GM19438 (cell line): ENCODE measurements at regions not wholly inside any gene's neighbourhood (a gene's known extent, or its start where the extent isn't known, plus 50 kb on each side); places are given as distances from the start of the nearest gene placed in this dataset.

Experiments
- ATAC-seq: cut with Tn5 transposase; IDR thresholded peaks from one replicate; pipeline ENCODE4 v1.9.1; 2021; ENCODE audit warnings: low read depth; ENCODE audit not compliant: unreplicated experiment

GRCh38 chr9:117490199-117490598 lies 75.3 kb upstream of the ASTN2 start:
- no peak for ATAC-seq

DNA sequence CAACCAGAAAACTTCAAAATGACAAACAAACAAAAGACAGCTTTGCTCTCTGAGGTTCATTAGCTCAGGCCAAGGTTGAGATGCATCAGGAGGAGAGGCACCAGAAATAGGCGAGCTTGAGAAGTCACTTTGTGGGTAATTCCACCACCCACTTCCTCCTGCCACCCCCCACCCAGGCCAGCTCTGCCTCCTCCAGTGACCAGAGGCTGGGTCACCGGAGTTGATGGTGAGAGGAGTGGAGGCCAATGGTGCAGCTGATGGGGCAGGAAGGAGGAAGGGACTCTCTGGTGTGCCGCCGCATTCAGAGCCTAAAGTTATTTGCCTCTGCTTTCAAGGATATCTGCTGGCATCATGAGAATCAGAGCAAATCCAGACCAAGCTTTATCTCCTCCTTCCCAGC lies 73.8 kb upstream of the ASTN2 start:
- ATAC-seq: no peak

- ATAC-seq: peak; percentile 99
Observed at GRCh38 chr9:117487555-117488175, 72.8 kb upstream of the ASTN2 start.

- ATAC-seq: no peak
Observed at GRCh38 chr9:117486426-117486825, 71.6 kb upstream of the ASTN2 start.

- no peak for ATAC-seq
Observed at GRCh38 chr9:117485176-117485575, 70.3 kb upstream of the ASTN2 start.

GRCh38 chr9:117480729-117481128 lies 65.9 kb upstream of the ASTN2 start:
- no peak for ATAC-seq

DNA sequence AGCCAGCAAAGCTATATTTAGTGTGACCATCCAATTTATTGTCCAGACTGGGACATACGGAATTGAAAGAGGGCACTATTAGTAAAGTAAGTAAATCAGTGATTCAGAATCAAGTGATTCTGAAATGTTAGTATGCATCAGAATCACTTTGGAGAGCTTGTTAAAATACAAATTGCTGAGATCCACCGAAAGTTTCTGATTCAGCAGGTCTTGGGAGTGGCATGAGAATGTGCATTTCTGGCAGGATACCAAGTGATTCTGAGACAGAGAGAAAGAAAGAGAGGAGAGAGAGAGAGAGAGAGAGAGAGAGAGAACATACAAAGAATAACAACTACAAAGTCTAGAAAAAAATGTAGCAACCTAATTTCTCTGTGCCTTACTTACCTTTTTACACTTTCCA lies 65.4 kb upstream of the ASTN2 start:
- ATAC-seq: no peak

DNA sequence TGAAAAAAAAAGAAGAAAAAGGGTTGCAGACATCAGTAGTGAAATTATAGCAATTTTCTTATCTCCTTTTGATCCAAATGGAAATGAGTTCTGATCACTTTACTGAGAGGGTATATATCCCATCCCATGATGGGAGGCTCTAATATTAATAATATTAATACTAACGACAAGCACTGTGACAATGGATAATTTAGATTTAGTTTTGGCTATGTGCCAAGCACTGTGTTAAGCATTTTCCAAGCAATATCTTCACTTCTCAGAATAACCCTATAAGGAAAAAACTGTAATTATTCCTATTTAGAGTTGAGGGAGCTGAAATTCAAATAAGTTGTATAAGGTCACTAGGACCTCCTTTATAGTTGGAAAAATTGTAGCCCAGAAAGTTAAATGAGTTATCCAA lies 58.4 kb upstream of the ASTN2 start:
- no peak for ATAC-seq

- ATAC-seq: no peak
Observed at GRCh38 chr9:117470902-117471301, 56.0 kb upstream of the ASTN2 start.

DNA sequence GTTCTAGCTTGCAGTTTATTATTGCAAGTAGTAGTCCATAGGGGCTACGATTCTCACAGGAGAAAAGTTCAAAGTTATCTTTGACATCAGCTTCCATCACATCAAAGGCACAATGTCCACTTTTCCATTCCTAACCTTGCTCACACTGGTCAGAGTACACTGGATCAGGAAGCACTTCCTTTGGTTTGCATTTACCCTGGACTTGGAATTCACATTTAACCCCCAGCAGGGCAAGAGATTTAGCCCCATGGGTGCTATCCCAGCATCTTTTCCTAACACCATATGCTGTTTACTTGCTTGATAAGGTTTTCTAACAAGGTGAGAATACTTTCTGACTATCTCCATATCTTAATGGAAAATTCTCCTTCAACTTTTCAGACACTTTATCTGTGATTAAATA lies 55.6 kb upstream of the ASTN2 start:
- ATAC-seq: no peak

GRCh38 chr9:117466111-117466510 lies 51.3 kb upstream of the ASTN2 start:
- no peak for ATAC-seq

- ATAC-seq: no peak
Observed at GRCh38 chr9:117465706-117466105, 50.8 kb upstream of the ASTN2 start.

DNA sequence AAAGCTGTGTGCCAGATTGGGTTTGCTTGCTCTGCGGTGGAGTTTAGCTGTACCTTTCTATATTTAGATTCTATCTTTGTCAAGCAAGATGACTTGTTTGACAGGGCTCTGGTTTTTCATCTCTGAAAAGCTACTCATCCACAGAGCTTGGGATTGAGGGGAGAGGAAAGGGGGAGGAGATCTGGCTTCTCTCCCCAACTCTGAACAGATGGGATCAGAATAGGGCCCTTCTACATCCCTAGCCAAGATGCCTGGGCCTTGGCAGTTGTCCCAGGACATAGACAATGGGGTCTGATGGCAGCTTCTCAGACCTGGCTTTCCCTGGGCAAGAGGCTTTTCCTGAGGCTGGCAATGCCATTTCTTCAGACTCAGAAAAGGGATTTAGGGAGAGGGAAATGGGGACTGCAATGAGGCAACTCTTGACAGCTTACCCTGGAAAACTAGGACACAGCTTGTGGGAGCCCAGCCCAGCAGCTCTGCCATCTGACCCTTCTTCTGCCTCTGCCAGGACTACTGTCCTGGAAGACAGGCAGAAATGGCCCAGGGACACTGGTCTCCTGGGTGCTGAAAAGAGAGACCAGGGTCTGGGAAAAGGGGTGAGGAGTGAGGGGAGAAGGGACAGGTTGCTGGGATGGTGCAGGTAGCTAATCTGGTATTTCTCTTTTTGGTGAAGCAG lies 50.2 kb upstream of the ASTN2 start:
- no peak for ATAC-seq
